Natural killer cell (primary cell): ENCODE measurements at regions not wholly inside any gene's neighbourhood (a gene's known extent, or its start where the extent isn't known, plus 50 kb on each side); places are given as distances from the start of the nearest gene placed in this dataset.
"Not testable (repeated sequence)": the region's sequence is repeated elsewhere in the genome, so short reads cannot be mapped to it uniquely, and the experiment has no call there.

Experiments used
- ATAC-seq, 3 donors: fragments of 150-1000 bp in 2 of 3; fragments of 200-7000 bp in 1 of 3; cut with Tn5 transposase; 1 replicate in 1 of 3; 2 replicates in 2 of 3; pipeline ENCODE4 v1.10.0; 2021; ENCODE audit warnings: mild to moderate bottlenecking in 2 of 3, moderate library complexity in 2 of 3
- DNase-seq, 2 donors: peaks; one replicate each; pipeline versions ENCODE4 v3.0.0 to v3.0.0-alpha.2; 2013 to 2021; ENCODE audit warnings: mixed read lengths in 1 of 2
- H3K27ac ChIP-seq: one replicate; pipeline ENCODE4 v1.5.1; 2013; ENCODE audit warnings: mild to moderate bottlenecking, low read length
- H3K27me3 ChIP-seq: one replicate; pipeline ENCODE4 v1.6.1; 2013; ENCODE audit warnings: low read length; ENCODE audit not compliant: control insufficient read depth, insufficient read depth
- H3K36me3 ChIP-seq: one replicate; pipeline ENCODE4 v1.6.1; 2013; ENCODE audit warnings: low read length; ENCODE audit not compliant: control insufficient read depth, insufficient read depth
- H3K4me1 ChIP-seq: one replicate; pipeline ENCODE4 v1.6.1; 2013; ENCODE audit warnings: low read length; ENCODE audit not compliant: control insufficient read depth, insufficient read depth
- H3K4me3 ChIP-seq: one replicate; pipeline ENCODE4 v1.5.1; 2013; ENCODE audit warnings: low read length
- H3K9me3 ChIP-seq: one replicate; pipeline ENCODE4 v1.6.1; 2013; ENCODE audit warnings: low read length; ENCODE audit not compliant: control insufficient read depth, insufficient read depth
- H3K27ac Mint-ChIP-seq, 2 donors: one replicate each; pipeline ENCODE4 v1.8.0; 2022; ENCODE audit warnings: mild to moderate bottlenecking in 2 of 2, mixed read lengths in 2 of 2, moderate library complexity in 1 of 2
- H3K27me3 Mint-ChIP-seq, 2 donors: one replicate each; pipeline ENCODE4 v1.8.0; 2022; ENCODE audit warnings: low read depth in 2 of 2, mixed read lengths in 2 of 2
- H3K36me3 Mint-ChIP-seq: one replicate; pipeline ENCODE4 v1.8.0; 2022; ENCODE audit warnings: mixed read lengths
- H3K4me1 Mint-ChIP-seq, 2 donors: one replicate each; pipeline ENCODE4 v1.8.0; 2022; ENCODE audit warnings: mixed read lengths in 2 of 2
- H3K4me3 Mint-ChIP-seq: one replicate; pipeline ENCODE4 v1.8.0; 2022; ENCODE audit warnings: mild to moderate bottlenecking, moderate library complexity, mixed read lengths
- H3K9me3 Mint-ChIP-seq, 2 donors: one replicate each; pipeline ENCODE4 v1.8.0; 2022; ENCODE audit warnings: mixed read lengths in 2 of 2
- WGBS: methylation state at CpG from one replicate; pipeline ENCODE4 v1.1.7; 2013; ENCODE audit warnings: missing lambda C conversion rate; ENCODE audit not compliant: insufficient coverage; 5-methylcytosine and 5-hydroxymethylcytosine counted together
- intact Hi-C: fragments of 100-400 bp; cut with micrococcal nuclease; formaldehyde crosslinking; loops from one replicate; pipeline ENCODE4 v1.14.2; 2022
- TF ChIP-seq, protein P1 (sequence below): fragments of 200-600 bp; IDR thresholded peaks from one replicate; pipeline ENCODE4 v1.8.0; 2022; ENCODE audit warnings: antibody characterized with exemption

DNA sequence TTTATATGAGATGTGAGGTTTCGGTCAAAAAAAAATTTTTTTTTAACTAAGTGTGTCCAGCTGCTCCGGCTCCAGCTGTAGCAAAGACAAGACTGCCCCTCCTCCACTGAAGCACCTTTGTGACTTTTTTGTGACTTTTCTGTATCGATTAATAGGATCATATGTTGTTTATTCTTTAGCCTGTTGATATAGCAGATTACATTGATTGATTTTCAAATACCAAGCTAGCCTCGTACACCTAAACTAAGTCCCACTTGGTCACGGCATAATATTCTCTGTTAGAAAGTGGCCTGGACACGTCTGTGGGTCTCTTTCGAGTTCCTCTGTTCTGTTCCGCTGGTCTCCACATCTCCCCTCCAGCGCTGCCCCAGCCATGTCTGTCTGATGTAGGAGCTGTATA is 126.8 kb downstream of the IGLL1 start:
- peaks cover 12% of the 10 kb centered on the region for H3K4me1 ChIP-seq
- Mint-ChIP-seq H3K4me3 (no peak overlapping the region), H3K27me3 (peaks cover 9 to 16% of the 10 kb centered on the region in 2 donors), H3K4me1 (peaks cover 15% of the 10 kb centered on the region in 2 donors), H3K9me3 (no peaks in the 10 kb centered on the region), H3K27ac (no peak overlapping the region), H3K36me3 (no peaks in the 10 kb centered on the region)
- no peak for DNase-seq
- H3K9me3 ChIP-seq = no peaks in the 10 kb centered on the region
- H3K4me3 ChIP-seq = no peak overlapping the region
- TF ChIP-seq, protein P1, sequence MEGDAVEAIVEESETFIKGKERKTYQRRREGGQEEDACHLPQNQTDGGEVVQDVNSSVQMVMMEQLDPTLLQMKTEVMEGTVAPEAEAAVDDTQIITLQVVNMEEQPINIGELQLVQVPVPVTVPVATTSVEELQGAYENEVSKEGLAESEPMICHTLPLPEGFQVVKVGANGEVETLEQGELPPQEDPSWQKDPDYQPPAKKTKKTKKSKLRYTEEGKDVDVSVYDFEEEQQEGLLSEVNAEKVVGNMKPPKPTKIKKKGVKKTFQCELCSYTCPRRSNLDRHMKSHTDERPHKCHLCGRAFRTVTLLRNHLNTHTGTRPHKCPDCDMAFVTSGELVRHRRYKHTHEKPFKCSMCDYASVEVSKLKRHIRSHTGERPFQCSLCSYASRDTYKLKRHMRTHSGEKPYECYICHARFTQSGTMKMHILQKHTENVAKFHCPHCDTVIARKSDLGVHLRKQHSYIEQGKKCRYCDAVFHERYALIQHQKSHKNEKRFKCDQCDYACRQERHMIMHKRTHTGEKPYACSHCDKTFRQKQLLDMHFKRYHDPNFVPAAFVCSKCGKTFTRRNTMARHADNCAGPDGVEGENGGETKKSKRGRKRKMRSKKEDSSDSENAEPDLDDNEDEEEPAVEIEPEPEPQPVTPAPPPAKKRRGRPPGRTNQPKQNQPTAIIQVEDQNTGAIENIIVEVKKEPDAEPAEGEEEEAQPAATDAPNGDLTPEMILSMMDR = no peak
- WGBS = 87% methylated on average over 9 of the region's 9 CpGs
- H3K27ac ChIP-seq = no peak overlapping the region
- no peak for ATAC-seq
- intact Hi-C loops = no loop called here
- peaks cover 3% of the 10 kb centered on the region for H3K27me3 ChIP-seq
- H3K36me3 ChIP-seq = no peaks in the 10 kb centered on the region

DNA sequence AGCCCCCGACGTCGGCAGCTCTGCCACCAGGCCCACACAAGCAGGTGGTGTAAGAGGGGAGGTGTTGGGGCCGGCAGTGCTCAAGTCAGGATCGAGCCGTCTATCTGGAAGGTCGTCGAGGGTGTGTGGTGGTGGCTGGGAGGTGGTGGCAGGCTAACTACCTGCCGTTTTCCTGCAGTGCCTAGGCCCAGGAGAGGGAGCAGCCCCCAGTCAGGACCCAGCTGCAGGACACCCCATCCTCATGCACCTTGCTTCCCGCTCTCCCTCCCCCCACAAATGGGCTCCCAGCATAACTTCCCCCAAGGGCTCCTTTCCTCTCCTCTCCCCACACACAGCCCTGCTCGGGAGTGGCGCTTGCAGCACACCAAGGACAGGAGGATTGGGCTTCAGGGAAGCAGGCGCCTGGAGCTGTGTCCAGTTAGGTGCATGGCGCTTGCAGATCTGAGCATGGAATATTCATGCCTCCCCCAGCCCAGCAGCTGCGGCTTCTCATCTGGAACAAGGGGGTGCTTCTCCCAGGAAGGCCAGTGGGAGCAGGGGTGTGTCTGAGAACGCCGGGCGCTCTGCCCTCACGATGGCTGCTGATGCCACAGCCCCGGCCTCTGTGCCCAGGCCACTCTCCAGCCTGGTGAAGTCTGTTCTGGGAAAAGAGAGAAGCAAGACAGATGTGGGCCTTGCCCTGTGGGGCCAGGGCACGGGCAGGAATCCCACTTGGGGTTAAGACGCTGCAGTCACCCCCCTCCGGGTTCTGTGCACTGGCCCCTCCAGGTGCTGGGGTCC is 127.7 kb downstream of the IGLL1 start:
- TF ChIP-seq, protein P1 = no peak
- ATAC-seq (no peak), DNase-seq (no peak)
- Histone ChIP-seq H3K4me3 (no peak overlapping the region), H3K27me3 (peaks cover 2% of the 10 kb centered on the region), H3K4me1 (peaks cover 12% of the 10 kb centered on the region), H3K36me3 (no peaks in the 10 kb centered on the region), H3K9me3 (no peaks in the 10 kb centered on the region), H3K27ac (no peak overlapping the region)
- H3K4me1 Mint-ChIP-seq = peaks cover 14% of the 10 kb centered on the region in 2 donors
- no peaks in the 10 kb centered on the region for H3K9me3 Mint-ChIP-seq
- H3K27ac Mint-ChIP-seq = no peak overlapping the region
- H3K4me3 Mint-ChIP-seq = no peak overlapping the region
- 80% methylated on average over 21 of the region's 23 CpGs for whole genome bisulfite sequencing
- peaks cover 9 to 15% of the 10 kb centered on the region in 2 donors for H3K27me3 Mint-ChIP-seq
- no peaks in the 10 kb centered on the region for H3K36me3 Mint-ChIP-seq
- intact Hi-C loops = no loop called here

DNA sequence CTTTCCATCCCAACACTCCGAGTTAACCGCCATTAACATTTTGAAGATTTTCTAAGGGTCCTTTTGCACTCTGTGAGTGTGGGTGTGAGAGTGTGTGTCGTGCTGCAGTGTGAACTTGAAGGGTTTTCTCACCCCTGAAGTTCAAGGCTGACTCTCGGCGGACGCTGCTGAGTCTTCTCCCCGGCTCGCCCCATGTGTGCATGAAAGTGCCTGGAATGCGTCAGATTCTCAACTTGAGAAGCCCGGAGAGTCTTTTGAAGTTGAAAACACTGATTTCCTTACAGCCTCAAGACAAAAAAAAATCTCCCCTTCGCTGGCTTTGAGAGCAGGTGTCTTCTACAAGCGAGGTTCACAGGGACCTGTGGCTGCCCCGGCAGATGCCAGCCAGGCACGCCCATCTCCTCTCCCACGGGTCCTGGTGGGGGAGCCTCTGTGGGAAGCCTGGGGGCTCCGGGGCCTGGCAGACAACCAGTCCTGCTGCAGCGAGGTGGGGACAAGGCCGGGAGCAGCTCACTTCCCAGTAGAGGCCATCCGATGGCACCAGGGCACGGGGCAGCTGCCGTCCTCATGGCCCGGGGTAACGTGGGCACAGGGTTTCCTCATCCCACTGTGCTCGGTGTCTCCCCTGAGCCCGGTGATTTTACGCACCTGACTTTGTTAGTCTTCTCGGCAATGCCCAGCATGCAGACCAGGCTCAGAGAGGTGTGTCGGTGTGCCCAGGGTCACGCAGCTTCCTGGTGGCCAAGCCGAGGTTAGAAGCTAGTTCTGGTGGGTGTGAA is 128.4 kb downstream of the IGLL1 start:
- DNase-seq, H3K9me3 ChIP-seq, H3K27ac Mint-ChIP-seq, ATAC-seq, H3K36me3 Mint-ChIP-seq, intact Hi-C loops, H3K4me1 ChIP-seq, H3K4me3 Mint-ChIP-seq, H3K27ac ChIP-seq, H3K27me3 ChIP-seq, H3K27me3 Mint-ChIP-seq, H3K36me3 ChIP-seq, H3K4me1 Mint-ChIP-seq, H3K9me3 Mint-ChIP-seq, H3K4me3 ChIP-seq: not testable (repeated sequence)
- WGBS = 79% methylated on average over 30 of the region's 30 CpGs

DNA sequence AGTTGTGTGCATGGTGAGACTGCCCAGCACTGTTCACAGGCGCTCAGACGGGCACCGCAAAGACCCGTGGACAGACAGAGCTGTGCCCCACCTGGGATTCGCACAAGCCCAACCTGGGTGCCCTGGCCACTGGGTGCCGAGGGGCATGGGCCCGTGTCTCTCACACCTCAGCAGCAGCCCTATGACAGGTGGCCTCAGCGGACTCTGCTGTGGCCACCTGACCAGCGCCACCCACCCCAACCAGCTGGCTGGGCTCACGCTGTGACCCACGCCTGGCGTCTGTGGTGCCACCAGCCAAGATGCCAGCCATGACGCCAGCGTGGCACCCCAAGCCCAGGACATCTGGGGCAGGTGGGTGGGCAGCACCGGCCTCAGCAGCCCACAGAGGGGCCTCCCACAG is 129.3 kb downstream of the IGLL1 start:
- H3K4me3 Mint-ChIP-seq, DNase-seq, H3K4me1 Mint-ChIP-seq, H3K27ac ChIP-seq, H3K36me3 Mint-ChIP-seq, H3K9me3 ChIP-seq, H3K27me3 Mint-ChIP-seq, intact Hi-C loops, H3K27ac Mint-ChIP-seq, H3K9me3 Mint-ChIP-seq, H3K4me3 ChIP-seq, H3K4me1 ChIP-seq, H3K36me3 ChIP-seq, H3K27me3 ChIP-seq, ATAC-seq: not testable (repeated sequence)
- 89% methylated on average over 15 of the region's 15 CpGs for WGBS
